DOHH2 (cell line): ENCODE measurements at regions not wholly inside any gene's neighbourhood (a gene's known extent, or its start where the extent isn't known, plus 50 kb on each side); places are given as distances from the start of the nearest gene placed in this dataset.

ENCODE experiments used
- H3F3A ChIP-seq: fragments of 200-600 bp; sonication (generic), shearing (Covaris generic); 2 replicates; pipeline ENCODE4 v1.6.0; 2016; ENCODE audit warnings: antibody characterized with exemption, mild to moderate bottlenecking; ENCODE audit not compliant: control insufficient read depth, insufficient read depth
- H3K27ac ChIP-seq: fragments of 200-600 bp; sonication (generic); 2 replicates; pipeline ENCODE4 v1.5.1; 2014; ENCODE audit warnings: low read depth, mild to moderate bottlenecking, low read length, moderate library complexity
- H3K27me3 ChIP-seq: fragments of 200-600 bp; sonication (generic); 2 replicates; pipeline ENCODE4 v1.6.1; 2014; ENCODE audit warnings: mild to moderate bottlenecking, low read length, mixed read lengths; ENCODE audit not compliant: control insufficient read depth
- H3K36me3 ChIP-seq: fragments of 200-600 bp; sonication (generic); 2 replicates; pipeline ENCODE4 v1.6.1; 2014; ENCODE audit warnings: mild to moderate bottlenecking, low read length, moderate library complexity, mixed read lengths; ENCODE audit not compliant: control insufficient read depth
- H3K4me1 ChIP-seq: fragments of 200-600 bp; sonication (generic); 2 replicates; pipeline ENCODE4 v1.6.1; 2014; ENCODE audit warnings: mild to moderate bottlenecking, low read length, mixed read lengths; ENCODE audit not compliant: control insufficient read depth
- H3K4me2 ChIP-seq: fragments of 200-600 bp; sonication (generic); 2 replicates; pipeline ENCODE4 v1.6.0; 2014; ENCODE audit warnings: mild to moderate bottlenecking, low read length, moderate library complexity
- H3K4me3 ChIP-seq: fragments of 200-600 bp; sonication (generic); 2 replicates; pipeline ENCODE4 v1.5.1; 2014; ENCODE audit warnings: mild to moderate bottlenecking, low read length, mixed read lengths
- H3K79me2 ChIP-seq: fragments of 200-600 bp; sonication (generic); 2 replicates; pipeline ENCODE4 v1.6.1; 2014; ENCODE audit warnings: mild to moderate bottlenecking, low read length, mixed read lengths; ENCODE audit not compliant: control insufficient read depth
- H3K9me2 ChIP-seq: fragments of 200-600 bp; sonication (generic); replicated peaks from 2 replicates; pipeline ENCODE4 v1.6.1; 2014; ENCODE audit warnings: mild to moderate bottlenecking, low read length, mixed read lengths; ENCODE audit not compliant: control insufficient read depth
- H3K9me3 ChIP-seq: fragments of 200-600 bp; sonication (generic); 2 replicates; pipeline ENCODE4 v1.6.1; 2014; ENCODE audit warnings: antibody characterized with exemption, low read length, mixed read lengths; ENCODE audit not compliant: control insufficient read depth, insufficient read depth
- H4K20me1 ChIP-seq: fragments of 200-600 bp; sonication (generic); 2 replicates; pipeline ENCODE4 v1.6.0; 2014; ENCODE audit warnings: low read depth, mild to moderate bottlenecking, antibody characterized with exemption, low read length, moderate library complexity; ENCODE audit not compliant: control insufficient read depth, insufficient read depth
- EZH2phosphoT487 ChIP-seq: fragments of 200-600 bp; sonication (generic); IDR thresholded peaks from 2 replicates; pipeline ENCODE4 v1.6.1; 2017; ENCODE audit warnings: borderline replicate concordance, mild to moderate bottlenecking, antibody characterized with exemption, low read length, moderate library complexity, mixed read lengths
- TF ChIP-seq, protein P1 (sequence below): fragments of 200-600 bp; sonication (generic); IDR thresholded peaks from one replicate; pipeline ENCODE4 v1.5.1; 2014; ENCODE audit warnings: antibody characterized with exemption, mild to moderate bottlenecking, low read depth, low read length; ENCODE audit not compliant: poor library complexity, severe bottlenecking

DNA sequence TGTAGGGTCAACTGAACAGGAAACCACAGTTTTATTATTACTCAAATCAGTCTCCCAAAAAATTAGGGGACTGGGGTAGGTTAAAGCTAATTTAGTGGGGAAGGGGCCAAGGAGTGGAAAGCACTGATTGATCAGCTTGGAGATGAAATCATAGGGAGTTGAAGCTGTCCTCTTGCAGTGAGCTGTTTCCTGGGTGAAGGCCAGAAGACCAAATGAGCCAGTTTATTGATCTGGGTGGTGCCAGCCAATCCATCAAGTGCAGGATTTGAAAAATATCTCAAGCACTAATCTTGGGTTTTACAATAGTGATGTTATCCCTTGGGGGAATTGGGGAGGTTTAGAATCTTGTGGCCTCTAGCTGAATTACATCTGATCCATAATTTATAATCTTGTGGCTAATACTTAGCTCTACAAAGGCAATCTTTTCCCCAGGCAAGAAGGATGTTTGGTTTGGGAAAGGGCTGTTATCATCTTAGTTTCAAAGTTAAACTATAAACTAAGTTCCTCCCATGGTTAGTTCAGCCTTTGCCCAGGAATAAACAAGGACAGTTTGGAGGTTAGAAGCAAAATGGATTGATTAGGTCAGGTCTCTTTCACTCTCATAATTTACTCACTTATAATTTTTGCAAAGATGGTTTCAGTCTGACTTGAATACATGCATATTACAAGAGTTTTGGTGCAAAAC is 773.5 kb downstream of the XPNPEP1 start:
- Histone ChIP-seq H3K9me2 (no peaks in the 10 kb centered on the region), H3K27me3 (no peaks in the 10 kb centered on the region), H3K9me3 (no peaks in the 10 kb centered on the region), H3K79me2 (no peaks in the 10 kb centered on the region), H4K20me1 (no peaks in the 10 kb centered on the region), H3K4me2 (no peak overlapping the region), H3K27ac (no peak overlapping the region), H3F3A (no peaks in the 10 kb centered on the region), H3K4me1 (no peaks in the 10 kb centered on the region), H3K4me3 (no peak overlapping the region), H3K36me3 (no peaks in the 10 kb centered on the region)
- TF ChIP-seq, protein P1, sequence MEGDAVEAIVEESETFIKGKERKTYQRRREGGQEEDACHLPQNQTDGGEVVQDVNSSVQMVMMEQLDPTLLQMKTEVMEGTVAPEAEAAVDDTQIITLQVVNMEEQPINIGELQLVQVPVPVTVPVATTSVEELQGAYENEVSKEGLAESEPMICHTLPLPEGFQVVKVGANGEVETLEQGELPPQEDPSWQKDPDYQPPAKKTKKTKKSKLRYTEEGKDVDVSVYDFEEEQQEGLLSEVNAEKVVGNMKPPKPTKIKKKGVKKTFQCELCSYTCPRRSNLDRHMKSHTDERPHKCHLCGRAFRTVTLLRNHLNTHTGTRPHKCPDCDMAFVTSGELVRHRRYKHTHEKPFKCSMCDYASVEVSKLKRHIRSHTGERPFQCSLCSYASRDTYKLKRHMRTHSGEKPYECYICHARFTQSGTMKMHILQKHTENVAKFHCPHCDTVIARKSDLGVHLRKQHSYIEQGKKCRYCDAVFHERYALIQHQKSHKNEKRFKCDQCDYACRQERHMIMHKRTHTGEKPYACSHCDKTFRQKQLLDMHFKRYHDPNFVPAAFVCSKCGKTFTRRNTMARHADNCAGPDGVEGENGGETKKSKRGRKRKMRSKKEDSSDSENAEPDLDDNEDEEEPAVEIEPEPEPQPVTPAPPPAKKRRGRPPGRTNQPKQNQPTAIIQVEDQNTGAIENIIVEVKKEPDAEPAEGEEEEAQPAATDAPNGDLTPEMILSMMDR, result no peak
- no peak for TF ChIP-seq EZH2phosphoT487

DNA sequence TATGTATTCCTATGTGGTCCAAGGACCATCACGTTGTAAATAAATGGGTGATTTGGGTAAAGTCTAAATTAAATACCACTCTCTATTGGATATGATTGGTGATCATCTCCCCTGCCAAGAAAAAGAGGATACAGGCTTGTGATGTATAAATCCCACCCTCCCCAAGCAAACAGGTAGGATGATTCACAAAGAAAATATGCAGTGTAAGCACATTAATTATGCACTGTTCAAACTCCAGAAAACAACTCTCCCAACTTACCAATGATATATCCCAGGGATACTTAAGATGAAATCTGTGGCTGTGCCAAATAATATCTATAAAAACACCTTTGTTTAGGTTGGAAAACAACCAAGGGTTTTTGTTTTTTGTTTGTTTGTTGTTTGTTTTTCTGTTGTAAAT is 795.9 kb downstream of the XPNPEP1 start:
- no peak for TF ChIP-seq EZH2phosphoT487
- TF ChIP-seq, protein P1, result no peak
- no peaks in the 10 kb centered on the region for H4K20me1 ChIP-seq
- H3K4me1 ChIP-seq, result no peaks in the 10 kb centered on the region
- no peaks in the 10 kb centered on the region for H3K36me3 ChIP-seq
- no peaks in the 10 kb centered on the region for H3F3A ChIP-seq
- H3K9me2 ChIP-seq, result no peaks in the 10 kb centered on the region
- H3K79me2 ChIP-seq, result no peaks in the 10 kb centered on the region
- no peaks in the 10 kb centered on the region for H3K9me3 ChIP-seq
- H3K27me3 ChIP-seq, result no peaks in the 10 kb centered on the region
- no peak overlapping the region for H3K27ac ChIP-seq
- no peak overlapping the region for H3K4me2 ChIP-seq
- H3K4me3 ChIP-seq, result no peak overlapping the region

DNA sequence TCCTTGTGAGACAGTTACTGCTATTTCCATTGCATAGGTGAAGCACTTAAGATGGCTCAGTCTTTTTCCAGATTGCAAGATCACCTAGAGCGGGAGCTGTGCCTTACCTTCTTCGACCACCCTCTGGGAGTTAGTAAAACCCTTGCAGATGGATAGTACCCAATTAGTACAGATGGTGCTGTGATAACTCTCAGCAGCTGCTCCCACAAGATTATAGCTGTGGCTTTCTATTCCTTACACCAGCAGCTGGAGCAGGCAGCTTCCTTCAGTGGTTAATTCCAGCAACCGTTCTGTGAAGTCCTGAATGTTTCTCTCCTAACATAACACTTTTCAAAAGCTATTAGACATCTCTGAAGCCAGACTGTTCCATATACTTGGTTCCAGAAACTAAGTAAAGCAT is 796.8 kb downstream of the XPNPEP1 start:
- H3K4me2 ChIP-seq, result no peak overlapping the region
- no peaks in the 10 kb centered on the region for H3K9me2 ChIP-seq
- no peak overlapping the region for H3K4me3 ChIP-seq
- no peaks in the 10 kb centered on the region for H3K9me3 ChIP-seq
- no peaks in the 10 kb centered on the region for H3F3A ChIP-seq
- no peaks in the 10 kb centered on the region for H3K4me1 ChIP-seq
- no peaks in the 10 kb centered on the region for H3K27me3 ChIP-seq
- H4K20me1 ChIP-seq, result no peaks in the 10 kb centered on the region
- no peaks in the 10 kb centered on the region for H3K36me3 ChIP-seq
- TF ChIP-seq, protein P1, result no peak
- no peak for TF ChIP-seq EZH2phosphoT487
- H3K27ac ChIP-seq, result no peak overlapping the region
- H3K79me2 ChIP-seq, result no peaks in the 10 kb centered on the region
